Smooth muscle cell (in vitro differentiated cells): ENCODE measurements at regions not wholly inside any gene's neighbourhood (a gene's known extent, or its start where the extent isn't known, plus 50 kb on each side); places are given as distances from the start of the nearest gene placed in this dataset.

Source experiments
- DNase-seq: peaks from one replicate; lab custom pipeline; 2025; ENCODE audit not compliant: unreplicated experiment; lab: John Stamatoyannopoulos, UW
- H2AFZ ChIP-seq: fragments of 200-600 bp; sonication (generic); 2 replicates; pipeline ENCODE4 v1.6.0; 2016; ENCODE audit warnings: antibody characterized with exemption, low read depth, mild to moderate bottlenecking
- H3F3A ChIP-seq: fragments of 200-600 bp; sonication (generic); 2 replicates; pipeline ENCODE4 v1.6.0; 2017; ENCODE audit warnings: antibody characterized with exemption, low read depth
- H3K27ac ChIP-seq: fragments of 200-600 bp; sonication (generic); 2 replicates; pipeline ENCODE4 v1.5.1; 2016; ENCODE audit warnings: low read depth, mild to moderate bottlenecking
- H3K27me3 ChIP-seq: fragments of 200-600 bp; sonication (generic); 2 replicates; pipeline ENCODE4 v1.6.1; 2016; ENCODE audit warnings: low read depth, mild to moderate bottlenecking
- H3K36me3 ChIP-seq: fragments of 200-600 bp; sonication (generic); 2 replicates; pipeline ENCODE4 v1.5.1; 2016; ENCODE audit warnings: low read depth
- H3K4me1 ChIP-seq: fragments of 200-600 bp; sonication (generic); 2 replicates; pipeline ENCODE4 v1.5.1; 2016; ENCODE audit warnings: low read depth
- H3K4me2 ChIP-seq: fragments of 200-600 bp; sonication (generic); 2 replicates; pipeline ENCODE4 v1.6.0; 2016; ENCODE audit warnings: mild to moderate bottlenecking
- H3K4me3 ChIP-seq: fragments of 200-600 bp; sonication (generic); 2 replicates; pipeline ENCODE4 v1.5.1; 2016; ENCODE audit warnings: mild to moderate bottlenecking
- H3K79me2 ChIP-seq: fragments of 200-600 bp; sonication (generic); 2 replicates; pipeline ENCODE4 v1.6.0; 2016; ENCODE audit warnings: low read depth, mild to moderate bottlenecking
- H3K9ac ChIP-seq: fragments of 200-600 bp; sonication (generic); 2 replicates; pipeline ENCODE4 v1.6.0; 2016; ENCODE audit warnings: low read depth
- H3K9me3 ChIP-seq: fragments of 200-600 bp; sonication (generic); replicated peaks from 2 replicates; pipeline ENCODE4 v1.5.1; 2016; ENCODE audit warnings: low read depth
- H4K20me1 ChIP-seq: fragments of 200-600 bp; sonication (generic); 2 replicates; pipeline ENCODE4 v1.6.0; 2016; ENCODE audit warnings: low read depth
- WGBS: methylation state at CpG from one replicate; pipeline ENCODE4 v1.1.7; 2016; ENCODE audit warnings: low lambda C conversion rate; 5-methylcytosine and 5-hydroxymethylcytosine counted together
- TF ChIP-seq, protein P1 (sequence below): fragments of 200-600 bp; sonication (generic); IDR thresholded peaks from 2 replicates; pipeline ENCODE4 v1.5.1; 2017; ENCODE audit warnings: borderline replicate concordance, mild to moderate bottlenecking, antibody characterized with exemption; ENCODE audit not compliant: insufficient read depth, poor library complexity, severe bottlenecking

DNA sequence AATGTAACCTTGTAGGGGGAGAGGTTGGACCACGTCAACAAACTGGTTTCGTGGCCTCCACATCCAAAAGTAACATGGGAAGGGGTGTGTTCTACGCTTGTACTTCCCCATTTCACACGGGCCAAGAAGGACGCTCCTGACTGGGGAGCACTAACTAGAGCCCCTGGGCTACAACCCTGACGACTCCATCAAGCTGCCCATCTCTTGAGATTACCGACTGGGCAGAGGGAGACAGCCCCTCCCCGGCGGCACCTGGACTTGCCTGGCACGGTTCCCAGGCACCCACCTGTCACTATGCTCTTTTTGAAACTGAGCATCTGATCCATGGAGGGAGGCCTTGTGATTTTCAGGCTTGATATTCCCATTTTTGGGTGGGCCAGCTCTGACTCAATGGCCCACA is 68.5 kb downstream of the SHANK2 start:
- TF ChIP-seq, protein P1, sequence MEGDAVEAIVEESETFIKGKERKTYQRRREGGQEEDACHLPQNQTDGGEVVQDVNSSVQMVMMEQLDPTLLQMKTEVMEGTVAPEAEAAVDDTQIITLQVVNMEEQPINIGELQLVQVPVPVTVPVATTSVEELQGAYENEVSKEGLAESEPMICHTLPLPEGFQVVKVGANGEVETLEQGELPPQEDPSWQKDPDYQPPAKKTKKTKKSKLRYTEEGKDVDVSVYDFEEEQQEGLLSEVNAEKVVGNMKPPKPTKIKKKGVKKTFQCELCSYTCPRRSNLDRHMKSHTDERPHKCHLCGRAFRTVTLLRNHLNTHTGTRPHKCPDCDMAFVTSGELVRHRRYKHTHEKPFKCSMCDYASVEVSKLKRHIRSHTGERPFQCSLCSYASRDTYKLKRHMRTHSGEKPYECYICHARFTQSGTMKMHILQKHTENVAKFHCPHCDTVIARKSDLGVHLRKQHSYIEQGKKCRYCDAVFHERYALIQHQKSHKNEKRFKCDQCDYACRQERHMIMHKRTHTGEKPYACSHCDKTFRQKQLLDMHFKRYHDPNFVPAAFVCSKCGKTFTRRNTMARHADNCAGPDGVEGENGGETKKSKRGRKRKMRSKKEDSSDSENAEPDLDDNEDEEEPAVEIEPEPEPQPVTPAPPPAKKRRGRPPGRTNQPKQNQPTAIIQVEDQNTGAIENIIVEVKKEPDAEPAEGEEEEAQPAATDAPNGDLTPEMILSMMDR, result no peak
- no peak overlapping the region for H3K4me2 ChIP-seq
- no peak for DNase-seq

DNA sequence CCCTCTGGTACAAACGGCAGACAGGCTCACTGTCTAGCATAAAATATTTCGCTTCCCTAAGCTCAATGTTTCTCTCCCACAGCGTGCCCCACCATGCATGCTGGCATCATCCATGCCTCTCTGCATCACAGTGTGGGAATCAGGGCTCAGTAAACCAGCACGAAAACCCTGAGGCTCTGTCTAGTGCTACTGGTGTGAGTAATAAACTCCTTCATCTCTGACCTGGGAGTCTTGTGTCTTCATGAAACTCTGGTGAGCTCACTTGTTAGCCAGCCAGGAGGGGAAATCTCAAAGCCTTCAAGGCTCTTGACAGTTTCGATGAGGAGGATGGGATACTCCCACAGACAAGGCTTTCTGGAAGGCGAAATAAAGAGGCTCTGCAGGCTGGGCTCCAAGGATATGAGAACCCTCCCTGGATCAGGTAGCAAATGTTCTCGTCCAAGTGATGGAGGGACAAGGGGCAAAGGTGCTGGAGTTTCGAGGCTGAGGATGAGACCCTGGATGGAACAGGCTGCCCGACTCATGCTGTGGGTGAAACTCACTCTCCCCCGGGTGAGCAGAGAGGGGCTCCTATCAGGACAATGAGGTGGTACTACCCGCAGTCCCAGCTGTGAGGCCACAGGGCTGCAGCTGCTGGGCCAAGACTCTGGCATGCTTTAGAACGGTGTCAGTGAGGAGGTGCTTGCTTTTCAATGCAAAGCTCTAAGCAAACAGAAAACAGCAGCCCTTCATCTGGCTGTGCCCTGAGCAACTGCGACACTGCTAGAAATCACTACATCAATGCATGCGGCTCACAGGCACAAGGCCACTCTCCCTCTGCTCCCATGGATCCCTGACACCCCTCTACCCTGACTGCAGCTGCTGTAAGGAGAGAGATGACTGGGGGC is 69.3 kb downstream of the SHANK2 start:
- Histone ChIP-seq H3F3A (no peaks in the 10 kb centered on the region), H3K4me1 (no peaks in the 10 kb centered on the region), H4K20me1 (peaks cover 16% of the 10 kb centered on the region), H3K4me3 (no peak overlapping the region), H3K79me2 (no peaks in the 10 kb centered on the region), H3K4me2 (no peak overlapping the region), H3K27me3 (no peaks in the 10 kb centered on the region), H3K36me3 (no peaks in the 10 kb centered on the region), H3K9me3 (no peaks in the 10 kb centered on the region), H2AFZ (no peak overlapping the region), H3K27ac (no peak overlapping the region), H3K9ac (no peak overlapping the region)
- 92% methylated on average over 13 of the region's 14 CpGs for WGBS
- DNase-seq, result no peak
- TF ChIP-seq, protein P1, result no peak

More for the DNA sequence above, 68.5 kb downstream of the SHANK2 start:
- Histone ChIP-seq H3K36me3 (no peaks in the 10 kb centered on the region), H2AFZ (no peak overlapping the region), H3K9ac (no peak overlapping the region), H3K27ac (no peak overlapping the region), H3K4me3 (no peak overlapping the region), H3K9me3 (no peaks in the 10 kb centered on the region), H3K27me3 (no peaks in the 10 kb centered on the region), H4K20me1 (peaks cover 16% of the 10 kb centered on the region), H3F3A (no peaks in the 10 kb centered on the region), H3K4me1 (no peaks in the 10 kb centered on the region), H3K79me2 (no peaks in the 10 kb centered on the region)
- WGBS, result 95% methylated on average over 7 of the region's 10 CpGs

DNA sequence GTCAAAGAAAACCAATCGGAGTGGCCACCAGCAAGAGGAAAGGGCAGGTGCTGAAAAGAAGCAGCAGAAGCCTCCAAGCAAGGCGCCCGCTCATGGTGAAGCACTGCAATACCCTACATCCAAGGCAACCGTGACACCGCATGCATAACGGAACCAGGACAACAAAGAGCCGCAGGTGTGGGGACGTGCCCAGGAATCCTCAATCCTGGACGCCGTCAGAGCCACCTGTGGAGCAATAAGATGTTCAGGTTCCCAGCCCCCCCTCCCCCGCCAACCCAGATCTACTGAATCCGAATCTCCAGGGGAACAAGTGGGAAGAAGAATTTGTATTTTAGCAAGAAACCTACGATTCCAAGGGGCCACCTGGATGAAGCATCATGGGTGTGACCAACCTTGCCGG is 70.8 kb downstream of the SHANK2 start:
- Histone ChIP-seq H3K4me3 (no peak overlapping the region), H3K79me2 (no peaks in the 10 kb centered on the region), H3K9me3 (peaks cover 3% of the 10 kb centered on the region), H4K20me1 (peaks cover 16% of the 10 kb centered on the region), H2AFZ (no peak overlapping the region), H3K36me3 (no peaks in the 10 kb centered on the region), H3F3A (no peaks in the 10 kb centered on the region), H3K27ac (no peak overlapping the region), H3K4me2 (no peak overlapping the region), H3K4me1 (no peaks in the 10 kb centered on the region), H3K9ac (no peak overlapping the region), H3K27me3 (no peaks in the 10 kb centered on the region)
- WGBS, result 88% methylated on average over 14 of the region's 14 CpGs
- no peak for DNase-seq
- TF ChIP-seq, protein P1, result no peak
